Uterus (tissue), 3 donors: ENCODE measurements at regions not wholly inside any gene's neighbourhood (a gene's known extent, or its start where the extent isn't known, plus 50 kb on each side); places are given as distances from the start of the nearest gene placed in this dataset.

Experiments used
- DNase-seq, 2 donors: peaks; one replicate each; pipeline ENCODE4 v3.0.0-alpha.2; 2019 to 2020
- H3K27ac ChIP-seq, 2 donors: fragments of 200-600 bp; sonication (generic); 1 replicate in 1 of 2; 2 replicates in 1 of 2; pipeline ENCODE4 v1.5.1; 2016 to 2018
- H3K27me3 ChIP-seq, 2 donors: fragments of 200-600 bp; sonication (generic); one replicate each; pipeline ENCODE4 v1.5.1; 2018 to 2019; ENCODE audit warnings: control low read depth in 1 of 2
- H3K36me3 ChIP-seq, 2 donors: fragments of 200-600 bp; sonication (generic); one replicate each; pipeline ENCODE4 v1.5.1; 2019; ENCODE audit warnings: control low read depth in 1 of 2
- H3K4me1 ChIP-seq, 2 donors: fragments of 200-600 bp; sonication (generic); one replicate each; pipeline ENCODE4 v1.5.1; 2018 to 2019; ENCODE audit warnings: control low read depth in 1 of 2
- H3K4me3 ChIP-seq, 2 donors: fragments of 200-600 bp; sonication (generic); 1 replicate in 1 of 2; 2 replicates in 1 of 2; pipeline ENCODE4 v1.5.1; 2018 to 2019; ENCODE audit warnings: mild to moderate bottlenecking in 1 of 2
- H3K9me3 ChIP-seq, 2 donors: fragments of 200-600 bp; sonication (generic); one replicate each; pipeline ENCODE4 v1.5.1; 2019; ENCODE audit warnings: control low read depth in 1 of 2
- POLR2A ChIP-seq, 2 donors: fragments of 450-650 bp; IDR thresholded peaks; one replicate each; pipeline ENCODE4 v1.6.1; 2016; ENCODE audit warnings: antibody characterized with exemption in 2 of 2, mild to moderate bottlenecking in 1 of 2, moderate library complexity in 1 of 2
- intact Hi-C: fragments of 100-400 bp; cut with DNase I; formaldehyde crosslinking; loops from one replicate; pipeline ENCODE4 v1.15.1; 2023; ENCODE audit warnings: low total_unique reads
- TF ChIP-seq, protein P1 (sequence below), 4 experiments: fragments of 200-600 bp in 2 of 4; fragments of 450-650 bp in 2 of 4; sonication (generic) in 2 of 4; IDR thresholded peaks; one replicate each; pipeline ENCODE4 v1.5.1; 2016 to 2019; ENCODE audit warnings: antibody characterized with exemption in 4 of 4, mild to moderate bottlenecking in 2 of 4, moderate library complexity in 1 of 4
- donor health status: DM: yes; HTN: yes; CAD: no.

- Histone ChIP-seq H3K4me3 (no peak overlapping the region), H3K27me3 (no peaks in the 10 kb centered on the region), H3K9me3 (no peaks in the 10 kb centered on the region), H3K36me3 (no peaks in the 10 kb centered on the region), H3K27ac (no peak overlapping the region), H3K4me1 (no peaks in the 10 kb centered on the region)
- intact Hi-C loops = no loop called here
- no peak for TF ChIP-seq POLR2A (IDR thresholded peaks at IDR 0.05)
- TF ChIP-seq, protein P1, sequence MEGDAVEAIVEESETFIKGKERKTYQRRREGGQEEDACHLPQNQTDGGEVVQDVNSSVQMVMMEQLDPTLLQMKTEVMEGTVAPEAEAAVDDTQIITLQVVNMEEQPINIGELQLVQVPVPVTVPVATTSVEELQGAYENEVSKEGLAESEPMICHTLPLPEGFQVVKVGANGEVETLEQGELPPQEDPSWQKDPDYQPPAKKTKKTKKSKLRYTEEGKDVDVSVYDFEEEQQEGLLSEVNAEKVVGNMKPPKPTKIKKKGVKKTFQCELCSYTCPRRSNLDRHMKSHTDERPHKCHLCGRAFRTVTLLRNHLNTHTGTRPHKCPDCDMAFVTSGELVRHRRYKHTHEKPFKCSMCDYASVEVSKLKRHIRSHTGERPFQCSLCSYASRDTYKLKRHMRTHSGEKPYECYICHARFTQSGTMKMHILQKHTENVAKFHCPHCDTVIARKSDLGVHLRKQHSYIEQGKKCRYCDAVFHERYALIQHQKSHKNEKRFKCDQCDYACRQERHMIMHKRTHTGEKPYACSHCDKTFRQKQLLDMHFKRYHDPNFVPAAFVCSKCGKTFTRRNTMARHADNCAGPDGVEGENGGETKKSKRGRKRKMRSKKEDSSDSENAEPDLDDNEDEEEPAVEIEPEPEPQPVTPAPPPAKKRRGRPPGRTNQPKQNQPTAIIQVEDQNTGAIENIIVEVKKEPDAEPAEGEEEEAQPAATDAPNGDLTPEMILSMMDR (IDR thresholded peaks at IDR 0.05) = no peak
- DNase-seq = no peak
These were observed 677.7 kb downstream of the DCDC2C start for GRCh38 chr2:4381049-4381448.

DNA sequence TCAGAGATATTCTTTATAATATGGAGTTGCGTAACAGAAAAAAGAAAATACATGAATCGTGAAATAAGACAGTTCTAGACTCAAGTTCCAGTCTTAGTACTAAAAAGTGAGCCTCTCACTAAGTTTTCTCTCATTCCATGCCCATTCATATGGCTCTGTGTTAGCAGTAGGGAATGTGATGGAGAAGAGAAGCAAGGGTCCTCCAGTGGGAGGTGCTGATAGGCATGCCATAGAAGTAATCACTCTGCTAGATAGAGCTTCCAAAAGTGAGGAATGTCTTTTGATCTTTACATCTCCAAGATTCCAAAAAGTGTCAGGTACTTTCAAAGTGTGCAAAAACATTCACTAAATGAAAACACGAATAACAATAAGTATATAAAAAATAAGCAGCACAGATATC is 678.4 kb downstream of the DCDC2C start:
- H3K27ac ChIP-seq = no peak overlapping the region
- H3K9me3 ChIP-seq = no peaks in the 10 kb centered on the region
- no peaks in the 10 kb centered on the region for H3K27me3 ChIP-seq
- no peak for TF ChIP-seq POLR2A (IDR thresholded peaks at IDR 0.05)
- TF ChIP-seq, protein P1 (IDR thresholded peaks at IDR 0.05) = no peak
- no peak for DNase-seq
- H3K4me1 ChIP-seq = no peaks in the 10 kb centered on the region
- no peaks in the 10 kb centered on the region for H3K36me3 ChIP-seq
- intact Hi-C loops = no loop called here
- no peak overlapping the region for H3K4me3 ChIP-seq

GRCh38 chr2:4391013-4391412 is 687.6 kb downstream of the DCDC2C start:
- Histone ChIP-seq H3K4me3 (no peak overlapping the region), H3K27ac (no peak overlapping the region), H3K4me1 (no peaks in the 10 kb centered on the region), H3K27me3 (no peaks in the 10 kb centered on the region), H3K36me3 (no peaks in the 10 kb centered on the region), H3K9me3 (no peaks in the 10 kb centered on the region)
- DNase-seq = no peak
- no peak for TF ChIP-seq POLR2A (IDR thresholded peaks at IDR 0.05)
- TF ChIP-seq, protein P1 (IDR thresholded peaks at IDR 0.05) = no peak
- intact Hi-C loops = no loop called here

DNA sequence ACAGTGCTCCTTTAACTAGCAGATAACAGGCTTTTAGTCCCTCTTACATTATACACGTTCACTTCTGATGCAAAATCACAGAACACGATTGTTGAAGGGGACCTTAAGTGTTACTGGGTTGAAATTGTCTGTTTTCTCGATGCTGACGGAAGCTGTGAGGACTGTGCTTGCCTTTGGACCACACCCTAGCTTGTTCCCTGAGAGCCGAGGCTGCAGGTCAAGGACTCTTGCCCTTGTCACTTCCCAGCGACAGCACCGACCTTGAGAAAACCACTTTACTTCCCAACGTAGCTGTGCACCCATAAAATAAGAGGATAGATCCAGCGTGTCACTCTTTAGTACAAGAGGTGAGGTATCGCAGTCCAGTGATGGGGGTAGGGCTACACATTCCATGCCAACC is 701.0 kb downstream of the DCDC2C start:
- H3K36me3 ChIP-seq = no peaks in the 10 kb centered on the region
- H3K4me1 ChIP-seq = no peaks in the 10 kb centered on the region
- TF ChIP-seq, protein P1 (IDR thresholded peaks at IDR 0.05) = no peak
- no peak for TF ChIP-seq POLR2A (IDR thresholded peaks at IDR 0.05)
- intact Hi-C loops = no loop called here
- no peak overlapping the region for H3K27ac ChIP-seq
- no peaks in the 10 kb centered on the region for H3K9me3 ChIP-seq
- no peak for DNase-seq
- no peak overlapping the region for H3K4me3 ChIP-seq
- no peaks in the 10 kb centered on the region for H3K27me3 ChIP-seq

GRCh38 chr2:4408321-4408720 is 704.9 kb downstream of the DCDC2C start:
- no peak overlapping the region for H3K4me3 ChIP-seq
- intact Hi-C loops = no loop called here
- TF ChIP-seq POLR2A (IDR thresholded peaks at IDR 0.05) = no peak
- TF ChIP-seq, protein P1 (IDR thresholded peaks at IDR 0.05) = no peak

More at GRCh38 chr2:4408321-4408720, 704.9 kb downstream of the DCDC2C start:
- DNase-seq = no peak
- Histone ChIP-seq H3K27me3 (no peaks in the 10 kb centered on the region), H3K4me1 (no peaks in the 10 kb centered on the region), H3K9me3 (no peaks in the 10 kb centered on the region), H3K36me3 (no peaks in the 10 kb centered on the region), H3K27ac (no peak overlapping the region)
